Endothelial cell of umbilical vein (primary cell): ENCODE measurements at regions not wholly inside any gene's neighbourhood (a gene's known extent, or its start where the extent isn't known, plus 50 kb on each side); places are given as distances from the start of the nearest gene placed in this dataset.

Experiments
- BruUV-seq: library from RNA; stranded (reverse); fragments of 400-500 nt; replicated peaks from 2 replicates; lab custom pipeline; 2021; lab: Mats Ljungman, UMichigan
- CTCF ChIA-PET: fragments of 300-600, 350-600 bp; sonication (Branson Sonifier 250); formaldehyde crosslinking; loops from one replicate; lab custom pipeline; 2021; ENCODE audit warnings: antibody characterized with exemption, inconsistent platforms; lab: Charles Lee
- POLR2A ChIA-PET: fragments of 300-600, 350-600 bp; sonication (Branson Sonifier 250); formaldehyde crosslinking; loops from one replicate; lab custom pipeline; 2021; ENCODE audit warnings: antibody characterized with exemption, inconsistent platforms; lab: Charles Lee
- DNase-seq: peaks from one replicate; pipeline ENCODE4 v3.0.0-alpha.2; 2011; ENCODE audit warnings: low read depth, low spot score
- FAIRE-seq: peaks from 2 replicates; lab custom pipeline; 2011; peaks lifted over from hg19 to GRCh38; lab: Jason Lieb, UNC
- H2AFZ ChIP-seq: 2 replicates; pipeline ENCODE4 v1.6.0; 2012; ENCODE audit warnings: low read depth, low read length, control low read depth, inconsistent platforms
- H3K27ac ChIP-seq: 2 replicates; pipeline ENCODE4 v1.5.1; 2011; ENCODE audit warnings: low read depth, mild to moderate bottlenecking, control low read depth, low read length, moderate library complexity; ENCODE audit not compliant: insufficient read depth
- H3K27me3 ChIP-seq, 2 experiments: 2 replicates each; pipeline versions ENCODE4 v1.6.0 to v1.6.1; 2011; ENCODE audit warnings: low read length in 2 of 2, mixed read lengths in 1 of 2; ENCODE audit not compliant: control insufficient read depth in 2 of 2, insufficient read depth in 2 of 2
- H3K36me3 ChIP-seq, 2 experiments: 2 replicates in 1 of 2; 3 replicates in 1 of 2; pipeline ENCODE4 v1.5.1; 2011; ENCODE audit warnings: low read length in 2 of 2, mild to moderate bottlenecking in 1 of 2, moderate library complexity in 1 of 2; ENCODE audit not compliant: control insufficient read depth in 2 of 2, insufficient read depth in 2 of 2; ENCODE audit errors: extremely low read depth in 1 of 2
- H3K4me1 ChIP-seq: 3 replicates; pipeline ENCODE4 v1.5.1; 2011; ENCODE audit warnings: mild to moderate bottlenecking, low read length; ENCODE audit not compliant: control insufficient read depth, insufficient read depth; ENCODE audit errors: extremely low read depth
- H3K4me2 ChIP-seq: 2 replicates; pipeline ENCODE4 v1.6.1; 2011; ENCODE audit warnings: low read length, control low read depth, mixed read lengths; ENCODE audit not compliant: insufficient read depth
- H3K4me3 ChIP-seq, 3 experiments: fragments of 200-600 bp in 1 of 3; sonication (generic), shearing (Covaris generic) in 1 of 3; replicated peaks in 1 of 3; 2 replicates each; pipeline ENCODE4 v1.5.1; 2011 to 2016; ENCODE audit warnings: control low read depth in 3 of 3, low read length in 3 of 3, mild to moderate bottlenecking in 2 of 3, inconsistent platforms in 1 of 3, low read depth in 1 of 3, moderate library complexity in 1 of 3; ENCODE audit not compliant: insufficient read depth in 1 of 3
- H3K79me2 ChIP-seq: 2 replicates; pipeline ENCODE4 v1.6.0; 2012; ENCODE audit warnings: low read length, inconsistent platforms; ENCODE audit not compliant: control insufficient read depth, insufficient read depth
- H3K9ac ChIP-seq: replicated peaks from 2 replicates; pipeline ENCODE3; 2011; ENCODE audit warnings: low read length, control low read depth; ENCODE audit not compliant: insufficient read depth; ENCODE audit errors: extremely low read depth
- H3K9me1 ChIP-seq: replicated peaks from 3 replicates; pipeline ENCODE4 v1.6.0; 2011; ENCODE audit warnings: mild to moderate bottlenecking, low read length; ENCODE audit not compliant: control insufficient read depth, insufficient read depth; ENCODE audit errors: extremely low read depth
- H3K9me3 ChIP-seq: replicated peaks from 2 replicates; pipeline ENCODE4 v1.5.1; 2012; ENCODE audit warnings: low read length, inconsistent platforms; ENCODE audit not compliant: control insufficient read depth, insufficient read depth
- H4K20me1 ChIP-seq: replicated peaks from 2 replicates; pipeline ENCODE3; 2011; ENCODE audit warnings: mild to moderate bottlenecking, low read length; ENCODE audit not compliant: control insufficient read depth, insufficient read depth; ENCODE audit errors: extremely low read depth
- EZH2 ChIP-seq: IDR thresholded peaks from 2 replicates; pipeline ENCODE4 v1.6.1; 2012; ENCODE audit warnings: borderline replicate concordance, low read depth, mild to moderate bottlenecking, moderate library complexity, low read length, inconsistent platforms; ENCODE audit not compliant: severe bottlenecking
- FOS ChIP-seq: IDR thresholded peaks from 2 replicates; pipeline ENCODE4 v1.6.1; 2011; ENCODE audit warnings: mild to moderate bottlenecking, low read length, moderate library complexity, borderline replicate concordance; ENCODE audit not compliant: insufficient read depth
- GATA2 ChIP-seq: IDR thresholded peaks from 2 replicates; pipeline ENCODE4 v1.7.0; 2011; ENCODE audit warnings: low read depth, mild to moderate bottlenecking, moderate library complexity, mixed read lengths, low read length; ENCODE audit not compliant: insufficient read length, insufficient read depth
- JUN ChIP-seq: IDR thresholded peaks from 2 replicates; pipeline ENCODE4 v1.6.1; 2011; ENCODE audit warnings: borderline replicate concordance, low read depth; ENCODE audit not compliant: insufficient read length, insufficient read depth
- MYC ChIP-seq: IDR thresholded peaks from one replicate; pipeline ENCODE4 v1.6.1; 2011; ENCODE audit warnings: mild to moderate bottlenecking, low read depth, low read length
- POLR2A ChIP-seq: IDR thresholded peaks from 2 replicates; pipeline ENCODE4 v1.6.1; 2012; ENCODE audit warnings: low read depth, mild to moderate bottlenecking, control low read depth, low read length
- POLR2AphosphoS5 ChIP-seq: IDR thresholded peaks from 2 replicates; pipeline ENCODE4 v1.6.1; 2012; ENCODE audit warnings: low read depth, mild to moderate bottlenecking, control low read depth, low read length, moderate library complexity; ENCODE audit not compliant: insufficient read depth
- dilution Hi-C: fragments of 300-500 bp; cut with MboI; formaldehyde crosslinking; loops from one replicate; pipeline ENCODE4 v1.15.0; 2019; ENCODE audit warnings: low sequenced_read_pairs; ENCODE audit not compliant: extremely low pct_ligation_motif_present
- intact Hi-C: fragments of 100-400 bp; cut with micrococcal nuclease; formaldehyde crosslinking; loops from one replicate; pipeline ENCODE4 v1.10.0; 2022
- TF ChIP-seq, protein P1 (sequence below): IDR thresholded peaks from 2 replicates; pipeline ENCODE4 v1.6.1; 2011; ENCODE audit not compliant: insufficient read depth, insufficient read length
- TF ChIP-seq, protein P2 (sequence below), 2 donors: IDR thresholded peaks; 1 replicate in 1 of 2; 2 replicates in 1 of 2; pipeline ENCODE4 v1.5.1; 2011; ENCODE audit warnings: low read length in 2 of 2, mild to moderate bottlenecking in 2 of 2, moderate library complexity in 2 of 2, control low read depth in 1 of 2, inconsistent platforms in 1 of 2, low read depth in 1 of 2; ENCODE audit not compliant: insufficient read depth in 1 of 2; ENCODE audit errors: extremely low read depth in 1 of 2

DNA sequence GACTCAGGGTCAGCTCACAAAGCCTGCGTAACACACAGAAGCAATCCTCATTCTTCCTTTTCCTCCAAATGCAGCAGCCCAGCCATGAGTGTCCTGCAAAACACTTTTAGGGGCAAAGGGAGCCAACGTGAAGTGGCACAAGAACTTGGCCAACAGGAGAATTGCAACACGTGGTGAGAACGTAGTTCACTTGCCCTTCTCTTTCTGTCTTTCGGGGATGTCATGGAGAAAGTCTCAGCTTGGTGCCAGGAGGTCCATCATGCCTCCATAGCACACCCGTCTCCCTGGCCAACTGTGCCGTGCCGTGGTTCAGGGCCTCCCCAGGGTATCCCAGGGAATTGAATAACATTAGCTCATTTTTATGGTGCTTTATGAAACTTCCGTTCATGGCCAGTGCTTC is 98.5 kb upstream of the ANO1 start:
- intact Hi-C loops (loop anchor here (10.0 kb wide), 1 partner anchor 95 kb away; the partner anchor contains the start of gene ANO1), dilution Hi-C loops (no loop called here)
- Histone ChIP-seq H3K4me3 (no peak overlapping the region), H3K9me1 (no peaks in the 10 kb centered on the region), H3K4me1 (peaks cover 15% of the 10 kb centered on the region), H2AFZ (no peak overlapping the region), H4K20me1 (no peaks in the 10 kb centered on the region), H3K27ac (peak overlapping the region; percentile 2), H3K4me2 (peak overlapping the region; percentile 20), H3K36me3 (no peaks in the 10 kb centered on the region), H3K9me3 (no peaks in the 10 kb centered on the region), H3K9ac (no peak overlapping the region), H3K79me2 (no peaks in the 10 kb centered on the region), H3K27me3 (peaks cover 11 to 17% of the 10 kb centered on the region in 2 experiments)
- POLR2A ChIA-PET, result no interaction called here
- DNase-seq (no peak), FAIRE-seq (no peak)
- TF ChIP-seq FOS (no peak), JUN (no peak), POLR2A (no peak), EZH2 (no peak), MYC (no peak), GATA2 (no peak)
- BruUV-seq, result no TSS peak
- CTCF ChIA-PET, result interaction anchor here (0.7 to 2.3 kb wide), 7 partner anchors 9 to 217 kb away, joined by 3 to 6 read pairs (median 4); no protein-coding TSS in a partner anchor

DNA sequence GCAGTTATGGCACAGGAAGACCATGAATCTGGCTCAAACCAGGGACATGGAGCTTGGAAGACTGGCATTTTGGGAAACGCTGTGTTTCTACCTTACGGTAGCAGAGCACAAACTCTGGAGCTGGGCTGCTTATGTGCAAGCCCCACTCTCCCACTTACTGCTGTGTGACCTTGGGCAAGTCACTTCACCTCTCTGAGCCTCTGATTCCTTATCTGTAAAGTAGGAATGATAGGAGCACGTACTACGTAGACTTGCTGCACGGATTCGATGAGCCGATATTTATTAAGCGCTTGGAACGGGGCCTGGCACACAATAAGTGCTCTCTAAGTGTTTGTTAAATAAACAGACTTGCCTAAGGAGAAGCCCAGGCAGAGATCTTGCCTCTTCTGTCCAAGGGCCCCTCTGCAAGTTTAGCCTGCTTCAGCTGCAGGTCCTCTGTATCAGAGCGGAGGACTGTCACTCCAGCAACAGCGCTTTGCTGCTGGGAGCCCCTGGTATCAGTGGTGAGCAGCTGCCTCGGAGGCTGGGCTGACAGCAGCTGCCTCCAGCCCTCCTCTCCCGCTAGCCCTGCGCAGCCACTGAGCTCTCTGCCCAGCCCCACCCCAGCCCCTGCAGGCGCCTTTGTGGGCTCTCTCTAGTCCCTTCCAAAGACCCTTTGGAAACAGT is 96.9 kb upstream of the ANO1 start:
- no peaks in the 10 kb centered on the region for H3K79me2 ChIP-seq
- no peak overlapping the region for H3K4me3 ChIP-seq
- H3K27ac ChIP-seq, result no peak overlapping the region
- no peak overlapping the region for H3K4me2 ChIP-seq
- H3K36me3 ChIP-seq, result no peaks in the 10 kb centered on the region
- dilution Hi-C loops (no loop called here), intact Hi-C loops (no loop called here)
- peaks cover 25 to 32% of the 10 kb centered on the region in 2 experiments for H3K27me3 ChIP-seq
- H3K9me1 ChIP-seq, result no peaks in the 10 kb centered on the region
- TF ChIP-seq POLR2AphosphoS5, result no peak
- no peak for TF ChIP-seq FOS
- TF ChIP-seq EZH2, result no peak
- no peak for TF ChIP-seq GATA2
- TF ChIP-seq, protein P1, sequence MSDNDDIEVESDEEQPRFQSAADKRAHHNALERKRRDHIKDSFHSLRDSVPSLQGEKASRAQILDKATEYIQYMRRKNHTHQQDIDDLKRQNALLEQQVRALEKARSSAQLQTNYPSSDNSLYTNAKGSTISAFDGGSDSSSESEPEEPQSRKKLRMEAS, result no peak
- no peak for TF ChIP-seq JUN
- no peak for TF ChIP-seq MYC
- TF ChIP-seq, protein P2, sequence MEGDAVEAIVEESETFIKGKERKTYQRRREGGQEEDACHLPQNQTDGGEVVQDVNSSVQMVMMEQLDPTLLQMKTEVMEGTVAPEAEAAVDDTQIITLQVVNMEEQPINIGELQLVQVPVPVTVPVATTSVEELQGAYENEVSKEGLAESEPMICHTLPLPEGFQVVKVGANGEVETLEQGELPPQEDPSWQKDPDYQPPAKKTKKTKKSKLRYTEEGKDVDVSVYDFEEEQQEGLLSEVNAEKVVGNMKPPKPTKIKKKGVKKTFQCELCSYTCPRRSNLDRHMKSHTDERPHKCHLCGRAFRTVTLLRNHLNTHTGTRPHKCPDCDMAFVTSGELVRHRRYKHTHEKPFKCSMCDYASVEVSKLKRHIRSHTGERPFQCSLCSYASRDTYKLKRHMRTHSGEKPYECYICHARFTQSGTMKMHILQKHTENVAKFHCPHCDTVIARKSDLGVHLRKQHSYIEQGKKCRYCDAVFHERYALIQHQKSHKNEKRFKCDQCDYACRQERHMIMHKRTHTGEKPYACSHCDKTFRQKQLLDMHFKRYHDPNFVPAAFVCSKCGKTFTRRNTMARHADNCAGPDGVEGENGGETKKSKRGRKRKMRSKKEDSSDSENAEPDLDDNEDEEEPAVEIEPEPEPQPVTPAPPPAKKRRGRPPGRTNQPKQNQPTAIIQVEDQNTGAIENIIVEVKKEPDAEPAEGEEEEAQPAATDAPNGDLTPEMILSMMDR (IDR thresholded peaks at IDR 0.05; ENCODE audit: extremely low read depth in 1 of 2, insufficient read depth in 1 of 2, low read depth in 1 of 2, low read length in 2 of 2), result no peak
- no peak for TF ChIP-seq POLR2A
- H2AFZ ChIP-seq, result no peak overlapping the region
- BruUV-seq, result no TSS peak
- ChIA-PET CTCF (interaction anchor here (1.2 kb wide), 1 partner anchor 102 kb away, joined by 4 read pairs; no protein-coding TSS in a partner anchor), POLR2A (no interaction called here)
- H3K9me3 ChIP-seq, result no peaks in the 10 kb centered on the region
- H4K20me1 ChIP-seq, result no peaks in the 10 kb centered on the region
- DNase-seq, result no peak
- no peak for FAIRE-seq
- no peak overlapping the region for H3K9ac ChIP-seq
- peaks cover 15% of the 10 kb centered on the region for H3K4me1 ChIP-seq
